Progenitor cell of endocrine pancreas (in vitro differentiated cells): ENCODE measurements at regions not wholly inside any gene's neighbourhood (a gene's known extent, or its start where the extent isn't known, plus 50 kb on each side); places are given as distances from the start of the nearest gene placed in this dataset.

Experiments
- DNase-seq: peaks from one replicate; pipeline ENCODE4 v3.0.0; 2021; ENCODE audit warnings: low spot score; ENCODE audit not compliant: unreplicated experiment
- H3K27ac Mint-ChIP-seq: 2 replicates; pipeline ENCODE4 v1.8.0; 2021; ENCODE audit warnings: mild to moderate bottlenecking, moderate library complexity, mixed read lengths
- H3K27me3 Mint-ChIP-seq: 2 replicates; pipeline ENCODE4 v1.8.0; 2021; ENCODE audit warnings: mixed read lengths
- H3K36me3 Mint-ChIP-seq: 2 replicates; pipeline ENCODE4 v1.8.0; 2022; ENCODE audit warnings: mixed read lengths; ENCODE audit not compliant: insufficient read depth
- H3K4me1 Mint-ChIP-seq: 2 replicates; pipeline ENCODE4 v1.8.0; 2021; ENCODE audit warnings: low read depth, mixed read lengths
- H3K4me3 Mint-ChIP-seq: 2 replicates; pipeline ENCODE4 v1.8.0; 2021; ENCODE audit warnings: low read depth, mild to moderate bottlenecking, moderate library complexity, mixed read lengths
- H3K9me3 Mint-ChIP-seq: 2 replicates; pipeline ENCODE4 v1.8.0; 2021; ENCODE audit warnings: low read depth, mixed read lengths
- CTCF ChIP-seq: fragments of 200-600 bp; sonication (generic); IDR thresholded peaks from one replicate; pipeline ENCODE4 v1.5.0; 2021; ENCODE audit warnings: antibody characterized with exemption, mild to moderate bottlenecking; ENCODE audit not compliant: unreplicated experiment

- Mint-ChIP-seq H3K27ac (no peak overlapping the region), H3K27me3 (no peaks in the 10 kb centered on the region), H3K9me3 (peaks cover 15% of the 10 kb centered on the region), H3K4me3 (no peak overlapping the region), H3K36me3 (peaks cover 23% of the 10 kb centered on the region), H3K4me1 (peaks cover 29% of the 10 kb centered on the region)
- no peak for TF ChIP-seq CTCF
- no peak for DNase-seq
Measured at GRCh38 chr3:72423643-72424042, 424.6 kb downstream of the SHQ1 start.

- H3K27me3 Mint-ChIP-seq: no peaks in the 10 kb centered on the region
- no peak overlapping the region for H3K4me3 Mint-ChIP-seq
- no peak for DNase-seq
- peaks cover 23% of the 10 kb centered on the region for H3K36me3 Mint-ChIP-seq
- no peak overlapping the region for H3K27ac Mint-ChIP-seq
- TF ChIP-seq CTCF: no peak
- H3K4me1 Mint-ChIP-seq: peaks cover 15% of the 10 kb centered on the region
- H3K9me3 Mint-ChIP-seq: peaks cover 15% of the 10 kb centered on the region
Measured at GRCh38 chr3:72421786-72422185, 426.5 kb downstream of the SHQ1 start.

- no peak for DNase-seq
- Mint-ChIP-seq H3K4me1 (peaks cover 8% of the 10 kb centered on the region), H3K36me3 (peaks cover 25% of the 10 kb centered on the region), H3K27me3 (no peaks in the 10 kb centered on the region), H3K27ac (no peak overlapping the region), H3K4me3 (no peak overlapping the region), H3K9me3 (peaks cover 15% of the 10 kb centered on the region)
- no peak for TF ChIP-seq CTCF
Measured at GRCh38 chr3:72421126-72421525, 427.1 kb downstream of the SHQ1 start.

- Mint-ChIP-seq H3K36me3 (peaks cover 25% of the 10 kb centered on the region), H3K4me3 (no peak overlapping the region), H3K27me3 (no peaks in the 10 kb centered on the region), H3K27ac (peak overlapping the region; percentile 35), H3K9me3 (peaks cover 15% of the 10 kb centered on the region), H3K4me1 (peaks cover 4% of the 10 kb centered on the region)
- TF ChIP-seq CTCF: no peak
- DNase-seq: no peak
Measured at GRCh38 chr3:72418856-72419255, 429.4 kb downstream of the SHQ1 start.

- H3K27me3 Mint-ChIP-seq: no peaks in the 10 kb centered on the region
- peaks cover 8% of the 10 kb centered on the region for H3K4me1 Mint-ChIP-seq
- no peak for DNase-seq
- H3K9me3 Mint-ChIP-seq: peaks cover 15% of the 10 kb centered on the region
- TF ChIP-seq CTCF: no peak
- no peak overlapping the region for H3K27ac Mint-ChIP-seq
- peaks cover 27% of the 10 kb centered on the region for H3K36me3 Mint-ChIP-seq
- no peak overlapping the region for H3K4me3 Mint-ChIP-seq
Measured at GRCh38 chr3:72418244-72418643, 430.0 kb downstream of the SHQ1 start.
